PFSK-1 (cell line): ENCODE measurements at regions not wholly inside any gene's neighbourhood (a gene's known extent, or its start where the extent isn't known, plus 50 kb on each side); places are given as distances from the start of the nearest gene placed in this dataset.

Experiments
- FOXP2 ChIP-seq: optimal IDR thresholded peaks from 2 replicates; pipeline ENCODE3; 2011; ENCODE audit warnings: borderline replicate concordance, control low read depth, inconsistent platforms; ENCODE audit not compliant: insufficient read depth; ENCODE audit errors: extremely low read length, extremely low read depth
- POLR2AphosphoS5 ChIP-seq: IDR thresholded peaks from 2 replicates; pipeline ENCODE4 v1.6.1; 2012; ENCODE audit warnings: low read depth, mild to moderate bottlenecking, control low read depth, low read length, moderate library complexity
- SIN3A ChIP-seq: IDR thresholded peaks from 2 replicates; pipeline ENCODE4 v1.6.1; 2012; ENCODE audit warnings: mild to moderate bottlenecking, low read length, moderate library complexity, borderline replicate concordance; ENCODE audit not compliant: insufficient read depth
- TAF1 ChIP-seq: IDR thresholded peaks from 2 replicates; pipeline ENCODE4 v1.6.1; 2012; ENCODE audit warnings: low read length, control low read depth, borderline replicate concordance; ENCODE audit not compliant: insufficient read depth
- TF ChIP-seq, protein P1 (sequence below), 2 experiments: IDR thresholded peaks; 2 replicates each; pipeline versions ENCODE4 v1.6.1 to v1.8.0; 2011 to 2012; ENCODE audit warnings: low read depth in 2 of 2, low read length in 2 of 2, control low read depth in 1 of 2, inconsistent platforms in 1 of 2, mild to moderate bottlenecking in 1 of 2, moderate library complexity in 1 of 2; ENCODE audit not compliant: insufficient read depth in 1 of 2

DNA sequence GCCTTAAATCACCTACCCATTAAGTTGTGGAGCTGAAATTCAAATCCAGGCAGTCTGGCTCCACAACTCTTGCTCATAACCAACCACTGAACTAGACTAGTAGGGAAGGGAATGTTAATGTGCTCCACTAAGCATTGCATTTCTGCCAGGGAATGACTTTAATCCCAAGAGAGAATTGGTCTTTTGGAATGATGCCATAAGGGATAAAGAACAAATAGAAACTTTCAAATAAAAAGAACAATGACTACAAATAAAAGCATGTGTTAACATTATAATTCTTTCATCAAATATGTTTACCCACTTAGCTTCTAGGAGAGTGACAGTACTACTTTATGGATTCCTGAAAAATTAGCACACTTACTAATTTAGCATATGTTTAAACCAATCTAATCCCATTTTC lies 905.9 kb downstream of the CENPC start:
- TF ChIP-seq POLR2AphosphoS5 (no peak), TAF1 (no peak), FOXP2 (no peak), SIN3A (no peak)
- TF ChIP-seq, protein P1, sequence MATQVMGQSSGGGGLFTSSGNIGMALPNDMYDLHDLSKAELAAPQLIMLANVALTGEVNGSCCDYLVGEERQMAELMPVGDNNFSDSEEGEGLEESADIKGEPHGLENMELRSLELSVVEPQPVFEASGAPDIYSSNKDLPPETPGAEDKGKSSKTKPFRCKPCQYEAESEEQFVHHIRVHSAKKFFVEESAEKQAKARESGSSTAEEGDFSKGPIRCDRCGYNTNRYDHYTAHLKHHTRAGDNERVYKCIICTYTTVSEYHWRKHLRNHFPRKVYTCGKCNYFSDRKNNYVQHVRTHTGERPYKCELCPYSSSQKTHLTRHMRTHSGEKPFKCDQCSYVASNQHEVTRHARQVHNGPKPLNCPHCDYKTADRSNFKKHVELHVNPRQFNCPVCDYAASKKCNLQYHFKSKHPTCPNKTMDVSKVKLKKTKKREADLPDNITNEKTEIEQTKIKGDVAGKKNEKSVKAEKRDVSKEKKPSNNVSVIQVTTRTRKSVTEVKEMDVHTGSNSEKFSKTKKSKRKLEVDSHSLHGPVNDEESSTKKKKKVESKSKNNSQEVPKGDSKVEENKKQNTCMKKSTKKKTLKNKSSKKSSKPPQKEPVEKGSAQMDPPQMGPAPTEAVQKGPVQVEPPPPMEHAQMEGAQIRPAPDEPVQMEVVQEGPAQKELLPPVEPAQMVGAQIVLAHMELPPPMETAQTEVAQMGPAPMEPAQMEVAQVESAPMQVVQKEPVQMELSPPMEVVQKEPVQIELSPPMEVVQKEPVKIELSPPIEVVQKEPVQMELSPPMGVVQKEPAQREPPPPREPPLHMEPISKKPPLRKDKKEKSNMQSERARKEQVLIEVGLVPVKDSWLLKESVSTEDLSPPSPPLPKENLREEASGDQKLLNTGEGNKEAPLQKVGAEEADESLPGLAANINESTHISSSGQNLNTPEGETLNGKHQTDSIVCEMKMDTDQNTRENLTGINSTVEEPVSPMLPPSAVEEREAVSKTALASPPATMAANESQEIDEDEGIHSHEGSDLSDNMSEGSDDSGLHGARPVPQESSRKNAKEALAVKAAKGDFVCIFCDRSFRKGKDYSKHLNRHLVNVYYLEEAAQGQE (IDR thresholded peaks at IDR 0.05; ENCODE audit: insufficient read depth in 1 of 2, low read depth in 2 of 2, low read length in 2 of 2) = no peak

DNA sequence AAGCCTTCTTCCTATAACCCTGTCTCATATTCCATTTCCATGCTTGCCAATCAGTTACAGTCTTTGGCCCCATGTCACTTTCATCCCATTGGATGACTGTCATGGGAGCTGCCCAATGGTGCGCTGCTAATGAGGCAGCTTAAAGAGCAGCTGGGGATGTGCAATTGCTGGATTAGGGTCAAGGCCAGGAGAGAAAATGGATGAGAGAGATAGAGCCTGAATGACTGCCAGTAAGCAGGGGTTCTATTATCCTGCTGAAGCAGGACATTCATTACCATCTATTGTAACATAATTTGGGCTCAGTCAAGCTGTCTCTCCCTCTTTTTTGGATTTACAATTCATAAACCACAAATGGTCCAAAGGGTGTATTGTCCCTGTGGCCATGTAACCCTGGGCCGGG lies 909.0 kb downstream of the CENPC start:
- TF ChIP-seq SIN3A (no peak), POLR2AphosphoS5 (no peak), FOXP2 (no peak), TAF1 (no peak)
- TF ChIP-seq, protein P1 (IDR thresholded peaks at IDR 0.05; ENCODE audit: insufficient read depth in 1 of 2, low read depth in 2 of 2, low read length in 2 of 2) = no peak

DNA sequence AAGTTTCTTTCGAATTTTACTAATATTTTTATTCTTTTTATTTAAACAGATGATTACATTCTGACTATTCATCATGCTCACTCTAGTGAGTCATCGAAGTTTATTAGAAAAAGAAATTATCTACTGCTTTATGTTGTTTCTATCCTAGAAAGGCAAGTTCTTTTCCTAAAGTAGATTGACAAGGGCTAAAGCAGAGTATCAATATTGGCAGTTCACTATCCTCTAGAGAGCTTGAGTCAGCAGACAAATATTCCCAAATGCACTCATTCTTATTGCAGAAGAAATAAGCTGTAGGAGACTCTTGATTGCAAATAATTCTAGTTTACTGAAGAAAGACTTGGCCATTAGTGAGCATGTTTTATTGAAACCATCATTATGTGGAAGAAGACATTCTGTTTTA lies 911.8 kb downstream of the CENPC start:
- no peak for TF ChIP-seq TAF1
- no peak for TF ChIP-seq FOXP2
- TF ChIP-seq, protein P1 (IDR thresholded peaks at IDR 0.05; ENCODE audit: insufficient read depth in 1 of 2, low read depth in 2 of 2, low read length in 2 of 2) = no peak
- no peak for TF ChIP-seq SIN3A
- no peak for TF ChIP-seq POLR2AphosphoS5

DNA sequence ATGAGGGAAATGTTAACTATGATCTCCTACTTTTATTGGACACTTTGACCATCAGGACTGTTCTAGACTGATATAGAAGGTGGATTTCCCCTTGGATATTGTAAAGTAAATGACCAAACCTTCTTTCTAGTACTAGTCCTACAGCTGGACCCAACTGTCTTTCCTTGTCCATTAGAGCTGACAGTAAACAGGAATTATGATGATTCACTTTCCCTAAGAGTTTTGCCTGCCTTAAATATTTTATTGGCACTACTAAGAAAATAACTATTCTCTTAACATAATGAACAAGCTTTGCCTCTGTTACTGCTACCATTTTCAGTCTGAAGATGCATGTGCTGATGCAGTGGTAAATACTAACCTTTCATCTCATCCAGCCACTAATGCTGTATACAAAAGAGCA lies 915.4 kb downstream of the CENPC start:
- TF ChIP-seq SIN3A = no peak
- no peak for TF ChIP-seq FOXP2
- no peak for TF ChIP-seq POLR2AphosphoS5
- TF ChIP-seq TAF1 = no peak
- TF ChIP-seq, protein P1 (IDR thresholded peaks at IDR 0.05; ENCODE audit: insufficient read depth in 1 of 2, low read depth in 2 of 2, low read length in 2 of 2) = no peak

DNA sequence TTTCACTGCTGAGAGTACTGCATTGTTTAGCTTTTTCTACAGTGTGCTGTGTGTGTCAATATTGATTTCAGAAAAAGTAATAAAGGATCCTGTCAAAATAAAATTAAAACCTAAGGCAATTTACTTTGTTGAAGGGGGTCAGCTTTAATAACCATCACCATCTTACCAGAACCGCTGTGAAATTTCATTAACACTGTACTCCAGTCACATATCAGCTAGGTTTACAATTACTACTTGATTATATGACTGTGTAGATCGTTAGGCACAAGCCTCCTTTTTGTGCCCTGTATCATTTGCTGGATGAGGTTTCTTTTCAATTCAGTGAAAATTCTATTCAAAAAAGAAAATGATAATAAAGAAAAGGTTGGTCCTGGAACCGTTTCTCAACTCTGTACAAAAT lies 917.2 kb downstream of the CENPC start:
- TF ChIP-seq, protein P1 (IDR thresholded peaks at IDR 0.05; ENCODE audit: insufficient read depth in 1 of 2, low read depth in 2 of 2, low read length in 2 of 2) = no peak
- TF ChIP-seq TAF1 = no peak
- TF ChIP-seq FOXP2 = no peak
- TF ChIP-seq POLR2AphosphoS5 = no peak
- no peak for TF ChIP-seq SIN3A
